Endothelial cell of umbilical vein (primary cell): ENCODE measurements at regions not wholly inside any gene's neighbourhood (a gene's known extent, or its start where the extent isn't known, plus 50 kb on each side); places are given as distances from the start of the nearest gene placed in this dataset.

Source experiments
- BruUV-seq: library from RNA; stranded (reverse); fragments of 400-500 nt; replicated peaks from 2 replicates; lab custom pipeline; 2021; lab: Mats Ljungman, UMichigan
- CTCF ChIA-PET: fragments of 300-600, 350-600 bp; sonication (Branson Sonifier 250); formaldehyde crosslinking; loops from one replicate; lab custom pipeline; 2021; ENCODE audit warnings: antibody characterized with exemption, inconsistent platforms; lab: Charles Lee
- POLR2A ChIA-PET: fragments of 300-600, 350-600 bp; sonication (Branson Sonifier 250); formaldehyde crosslinking; loops from one replicate; lab custom pipeline; 2021; ENCODE audit warnings: antibody characterized with exemption, inconsistent platforms; lab: Charles Lee
- DNase-seq: peaks from one replicate; pipeline ENCODE4 v3.0.0-alpha.2; 2011; ENCODE audit warnings: low read depth, low spot score
- FAIRE-seq: peaks from 2 replicates; lab custom pipeline; 2011; peaks lifted over from hg19 to GRCh38; lab: Jason Lieb, UNC
- H2AFZ ChIP-seq: 2 replicates; pipeline ENCODE4 v1.6.0; 2012; ENCODE audit warnings: low read depth, low read length, control low read depth, inconsistent platforms
- H3K27ac ChIP-seq: 2 replicates; pipeline ENCODE4 v1.5.1; 2011; ENCODE audit warnings: low read depth, mild to moderate bottlenecking, control low read depth, low read length, moderate library complexity; ENCODE audit not compliant: insufficient read depth
- H3K27me3 ChIP-seq, 2 experiments: 2 replicates each; pipeline versions ENCODE4 v1.6.0 to v1.6.1; 2011; ENCODE audit warnings: low read length in 2 of 2, mixed read lengths in 1 of 2; ENCODE audit not compliant: control insufficient read depth in 2 of 2, insufficient read depth in 2 of 2
- H3K36me3 ChIP-seq, 2 experiments: 2 replicates in 1 of 2; 3 replicates in 1 of 2; pipeline ENCODE4 v1.5.1; 2011; ENCODE audit warnings: low read length in 2 of 2, mild to moderate bottlenecking in 1 of 2, moderate library complexity in 1 of 2; ENCODE audit not compliant: control insufficient read depth in 2 of 2, insufficient read depth in 2 of 2; ENCODE audit errors: extremely low read depth in 1 of 2
- H3K4me1 ChIP-seq: 3 replicates; pipeline ENCODE4 v1.5.1; 2011; ENCODE audit warnings: mild to moderate bottlenecking, low read length; ENCODE audit not compliant: control insufficient read depth, insufficient read depth; ENCODE audit errors: extremely low read depth
- H3K4me2 ChIP-seq: 2 replicates; pipeline ENCODE4 v1.6.1; 2011; ENCODE audit warnings: low read length, control low read depth, mixed read lengths; ENCODE audit not compliant: insufficient read depth
- H3K4me3 ChIP-seq, 3 experiments: fragments of 200-600 bp in 1 of 3; sonication (generic), shearing (Covaris generic) in 1 of 3; replicated peaks in 1 of 3; 2 replicates each; pipeline ENCODE4 v1.5.1; 2011 to 2016; ENCODE audit warnings: control low read depth in 3 of 3, low read length in 3 of 3, mild to moderate bottlenecking in 2 of 3, inconsistent platforms in 1 of 3, low read depth in 1 of 3, moderate library complexity in 1 of 3; ENCODE audit not compliant: insufficient read depth in 1 of 3
- H3K79me2 ChIP-seq: 2 replicates; pipeline ENCODE4 v1.6.0; 2012; ENCODE audit warnings: low read length, inconsistent platforms; ENCODE audit not compliant: control insufficient read depth, insufficient read depth
- H3K9ac ChIP-seq: replicated peaks from 2 replicates; pipeline ENCODE3; 2011; ENCODE audit warnings: low read length, control low read depth; ENCODE audit not compliant: insufficient read depth; ENCODE audit errors: extremely low read depth
- H3K9me1 ChIP-seq: replicated peaks from 3 replicates; pipeline ENCODE4 v1.6.0; 2011; ENCODE audit warnings: mild to moderate bottlenecking, low read length; ENCODE audit not compliant: control insufficient read depth, insufficient read depth; ENCODE audit errors: extremely low read depth
- H3K9me3 ChIP-seq: replicated peaks from 2 replicates; pipeline ENCODE4 v1.5.1; 2012; ENCODE audit warnings: low read length, inconsistent platforms; ENCODE audit not compliant: control insufficient read depth, insufficient read depth
- H4K20me1 ChIP-seq: replicated peaks from 2 replicates; pipeline ENCODE3; 2011; ENCODE audit warnings: mild to moderate bottlenecking, low read length; ENCODE audit not compliant: control insufficient read depth, insufficient read depth; ENCODE audit errors: extremely low read depth
- EZH2 ChIP-seq: IDR thresholded peaks from 2 replicates; pipeline ENCODE4 v1.6.1; 2012; ENCODE audit warnings: borderline replicate concordance, low read depth, mild to moderate bottlenecking, moderate library complexity, low read length, inconsistent platforms; ENCODE audit not compliant: severe bottlenecking
- FOS ChIP-seq: IDR thresholded peaks from 2 replicates; pipeline ENCODE4 v1.6.1; 2011; ENCODE audit warnings: mild to moderate bottlenecking, low read length, moderate library complexity, borderline replicate concordance; ENCODE audit not compliant: insufficient read depth
- GATA2 ChIP-seq: IDR thresholded peaks from 2 replicates; pipeline ENCODE4 v1.7.0; 2011; ENCODE audit warnings: low read depth, mild to moderate bottlenecking, moderate library complexity, mixed read lengths, low read length; ENCODE audit not compliant: insufficient read length, insufficient read depth
- JUN ChIP-seq: IDR thresholded peaks from 2 replicates; pipeline ENCODE4 v1.6.1; 2011; ENCODE audit warnings: borderline replicate concordance, low read depth; ENCODE audit not compliant: insufficient read length, insufficient read depth
- MYC ChIP-seq: IDR thresholded peaks from one replicate; pipeline ENCODE4 v1.6.1; 2011; ENCODE audit warnings: mild to moderate bottlenecking, low read depth, low read length
- POLR2A ChIP-seq: IDR thresholded peaks from 2 replicates; pipeline ENCODE4 v1.6.1; 2012; ENCODE audit warnings: low read depth, mild to moderate bottlenecking, control low read depth, low read length
- POLR2AphosphoS5 ChIP-seq: IDR thresholded peaks from 2 replicates; pipeline ENCODE4 v1.6.1; 2012; ENCODE audit warnings: low read depth, mild to moderate bottlenecking, control low read depth, low read length, moderate library complexity; ENCODE audit not compliant: insufficient read depth
- dilution Hi-C: fragments of 300-500 bp; cut with MboI; formaldehyde crosslinking; loops from one replicate; pipeline ENCODE4 v1.15.0; 2019; ENCODE audit warnings: low sequenced_read_pairs; ENCODE audit not compliant: extremely low pct_ligation_motif_present
- intact Hi-C: fragments of 100-400 bp; cut with micrococcal nuclease; formaldehyde crosslinking; loops from one replicate; pipeline ENCODE4 v1.10.0; 2022
- TF ChIP-seq, protein P1 (sequence below), 2 donors: IDR thresholded peaks; 1 replicate in 1 of 2; 2 replicates in 1 of 2; pipeline ENCODE4 v1.5.1; 2011; ENCODE audit warnings: low read length in 2 of 2, mild to moderate bottlenecking in 2 of 2, moderate library complexity in 2 of 2, control low read depth in 1 of 2, inconsistent platforms in 1 of 2, low read depth in 1 of 2; ENCODE audit not compliant: insufficient read depth in 1 of 2; ENCODE audit errors: extremely low read depth in 1 of 2
- TF ChIP-seq, protein P2 (sequence below): IDR thresholded peaks from 2 replicates; pipeline ENCODE4 v1.6.1; 2011; ENCODE audit not compliant: insufficient read depth, insufficient read length

DNA sequence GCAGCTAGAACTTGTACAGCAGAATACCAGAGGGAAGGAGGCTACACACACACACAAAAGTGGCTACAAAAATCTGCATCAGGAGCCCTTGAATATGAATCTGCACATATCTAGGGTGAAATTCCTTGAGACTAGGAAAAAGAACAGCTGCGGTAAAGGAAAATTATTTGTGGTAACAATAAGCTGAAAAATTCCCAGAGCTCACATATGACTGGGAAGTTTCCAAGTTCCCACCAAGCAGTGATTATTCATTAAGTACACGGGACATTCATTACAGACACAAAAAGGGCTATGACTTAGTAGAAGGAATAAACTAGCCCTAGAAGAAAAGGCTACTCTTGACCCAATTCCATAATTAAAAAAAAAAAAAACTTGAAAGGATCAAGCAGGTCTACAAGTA, 149.5 kb upstream of the BACE2 start:
- no peaks in the 10 kb centered on the region for H3K36me3 ChIP-seq
- no peak for TF ChIP-seq POLR2A
- no peak for DNase-seq
- no peak overlapping the region for H3K9ac ChIP-seq
- ChIA-PET POLR2A (no interaction called here), CTCF (no interaction called here)
- H2AFZ ChIP-seq: no peak overlapping the region
- intact Hi-C loops: no loop called here
- H4K20me1 ChIP-seq: no peaks in the 10 kb centered on the region
- dilution Hi-C loops: no loop called here
- no peak overlapping the region for H3K4me3 ChIP-seq
- peaks cover 2% of the 10 kb centered on the region for H3K9me3 ChIP-seq
- FAIRE-seq: no peak
- no peaks in the 10 kb centered on the region for H3K9me1 ChIP-seq
- H3K79me2 ChIP-seq: no peaks in the 10 kb centered on the region
- H3K4me1 ChIP-seq: no peaks in the 10 kb centered on the region
- H3K4me2 ChIP-seq: no peak overlapping the region
- no TSS peak for BruUV-seq
- H3K27me3 ChIP-seq: no peaks in the 10 kb centered on the region
- no peak overlapping the region for H3K27ac ChIP-seq

DNA sequence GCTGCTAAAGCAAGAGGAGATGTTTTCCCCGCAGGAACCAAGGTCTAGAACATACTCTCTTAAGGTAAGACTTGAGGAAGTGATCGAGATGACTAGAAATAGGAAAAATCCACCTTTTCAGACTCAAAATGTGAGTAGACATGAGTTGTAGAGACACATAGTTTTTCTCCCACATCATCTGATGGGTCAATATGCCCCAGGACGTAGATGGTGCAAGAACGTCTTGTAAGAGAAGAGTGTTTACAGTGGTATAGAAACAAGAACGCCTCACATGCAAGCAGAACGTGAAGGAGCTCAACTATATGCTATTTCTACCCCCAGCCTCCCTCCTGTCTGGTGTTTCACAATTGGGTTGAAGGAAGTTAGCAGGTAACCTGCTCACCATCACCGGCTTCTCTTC, 144.0 kb upstream of the BACE2 start:
- ChIA-PET POLR2A (no interaction called here), CTCF (no interaction called here)
- dilution Hi-C loops: no loop called here
- no peak overlapping the region for H2AFZ ChIP-seq
- no peaks in the 10 kb centered on the region for H3K9me3 ChIP-seq
- no peak overlapping the region for H3K4me3 ChIP-seq
- FAIRE-seq: no peak
- no peak overlapping the region for H3K9ac ChIP-seq
- BruUV-seq: no TSS peak
- H3K36me3 ChIP-seq: no peaks in the 10 kb centered on the region
- no peaks in the 10 kb centered on the region for H3K9me1 ChIP-seq
- DNase-seq: no peak
- no peaks in the 10 kb centered on the region for H3K79me2 ChIP-seq
- no peak overlapping the region for H3K27ac ChIP-seq
- no peak overlapping the region for H3K4me2 ChIP-seq
- TF ChIP-seq GATA2: no peak
- no peak for TF ChIP-seq EZH2
- no peak for TF ChIP-seq POLR2AphosphoS5
- no peak for TF ChIP-seq POLR2A
- no peak for TF ChIP-seq FOS
- no peak for TF ChIP-seq JUN
- TF ChIP-seq, protein P1, sequence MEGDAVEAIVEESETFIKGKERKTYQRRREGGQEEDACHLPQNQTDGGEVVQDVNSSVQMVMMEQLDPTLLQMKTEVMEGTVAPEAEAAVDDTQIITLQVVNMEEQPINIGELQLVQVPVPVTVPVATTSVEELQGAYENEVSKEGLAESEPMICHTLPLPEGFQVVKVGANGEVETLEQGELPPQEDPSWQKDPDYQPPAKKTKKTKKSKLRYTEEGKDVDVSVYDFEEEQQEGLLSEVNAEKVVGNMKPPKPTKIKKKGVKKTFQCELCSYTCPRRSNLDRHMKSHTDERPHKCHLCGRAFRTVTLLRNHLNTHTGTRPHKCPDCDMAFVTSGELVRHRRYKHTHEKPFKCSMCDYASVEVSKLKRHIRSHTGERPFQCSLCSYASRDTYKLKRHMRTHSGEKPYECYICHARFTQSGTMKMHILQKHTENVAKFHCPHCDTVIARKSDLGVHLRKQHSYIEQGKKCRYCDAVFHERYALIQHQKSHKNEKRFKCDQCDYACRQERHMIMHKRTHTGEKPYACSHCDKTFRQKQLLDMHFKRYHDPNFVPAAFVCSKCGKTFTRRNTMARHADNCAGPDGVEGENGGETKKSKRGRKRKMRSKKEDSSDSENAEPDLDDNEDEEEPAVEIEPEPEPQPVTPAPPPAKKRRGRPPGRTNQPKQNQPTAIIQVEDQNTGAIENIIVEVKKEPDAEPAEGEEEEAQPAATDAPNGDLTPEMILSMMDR (IDR thresholded peaks at IDR 0.05; ENCODE audit: extremely low read depth in 1 of 2, insufficient read depth in 1 of 2, low read depth in 1 of 2, low read length in 2 of 2): no peak
- TF ChIP-seq MYC: no peak
- TF ChIP-seq, protein P2, sequence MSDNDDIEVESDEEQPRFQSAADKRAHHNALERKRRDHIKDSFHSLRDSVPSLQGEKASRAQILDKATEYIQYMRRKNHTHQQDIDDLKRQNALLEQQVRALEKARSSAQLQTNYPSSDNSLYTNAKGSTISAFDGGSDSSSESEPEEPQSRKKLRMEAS: no peak
- no peaks in the 10 kb centered on the region for H3K27me3 ChIP-seq
- no peaks in the 10 kb centered on the region for H3K4me1 ChIP-seq
- H4K20me1 ChIP-seq: no peaks in the 10 kb centered on the region
- intact Hi-C loops: no loop called here
